OCI-LY7 (cell line): ENCODE measurements at regions not wholly inside any gene's neighbourhood (a gene's known extent, or its start where the extent isn't known, plus 50 kb on each side); places are given as distances from the start of the nearest gene placed in this dataset.

ENCODE experiments used
- BruUV-seq: library from RNA; stranded (reverse); fragments of 400-500 nt; replicated peaks from 2 replicates; lab custom pipeline; 2021; lab: Mats Ljungman, UMichigan
- CTCF ChIA-PET: fragments of 300-600 bp; sonication (Branson Sonifier 250); formaldehyde crosslinking; loops from one replicate; lab custom pipeline; 2022; ENCODE audit warnings: antibody characterized with exemption; ENCODE audit not compliant: unreplicated experiment; lab: Charles Lee
- POLR2A ChIA-PET: fragments of 300-600 bp; sonication (Branson Sonifier 250); formaldehyde crosslinking; loops from one replicate; lab custom pipeline; 2022; ENCODE audit warnings: antibody characterized with exemption; lab: Charles Lee
- DNase-seq: peaks from one replicate; pipeline ENCODE4 v3.0.0-alpha.2; 2015; ENCODE audit warnings: low spot score
- H2AFZ ChIP-seq: fragments of 200-600 bp; sonication (generic), shearing (Covaris generic); 2 replicates; pipeline ENCODE4 v1.6.1; 2014; ENCODE audit warnings: mild to moderate bottlenecking, antibody characterized with exemption, low read length, moderate library complexity
- H3K27ac ChIP-seq: fragments of 200-600 bp; sonication (generic); 2 replicates; pipeline ENCODE4 v1.5.1; 2014; ENCODE audit warnings: mixed run types, low read depth, mild to moderate bottlenecking, moderate library complexity, low read length, inconsistent platforms; ENCODE audit not compliant: poor library complexity, severe bottlenecking
- H3K36me3 ChIP-seq: fragments of 200-600 bp; sonication (generic); 2 replicates; pipeline ENCODE4 v1.6.1; 2014; ENCODE audit warnings: mild to moderate bottlenecking, antibody characterized with exemption, low read length, moderate library complexity, mixed read lengths; ENCODE audit not compliant: insufficient read depth
- H3K4me1 ChIP-seq: fragments of 200-600 bp; sonication (generic); 2 replicates; pipeline ENCODE4 v1.5.1; 2014; ENCODE audit warnings: mild to moderate bottlenecking, low read length; ENCODE audit not compliant: insufficient read depth, poor library complexity, severe bottlenecking
- H3K4me2 ChIP-seq: fragments of 200-600 bp; sonication (generic); 2 replicates; pipeline ENCODE4 v1.6.1; 2014; ENCODE audit warnings: mild to moderate bottlenecking, low read length
- H3K4me3 ChIP-seq: fragments of 200-600 bp; sonication (generic); 2 replicates; pipeline ENCODE4 v1.5.1; 2014; ENCODE audit warnings: mild to moderate bottlenecking, low read depth, low read length; ENCODE audit not compliant: poor library complexity, severe bottlenecking
- H3K79me2 ChIP-seq: fragments of 200-600 bp; sonication (generic); 2 replicates; pipeline ENCODE4 v1.6.1; 2016; ENCODE audit warnings: low read depth, mild to moderate bottlenecking, low read length, moderate library complexity, mixed read lengths; ENCODE audit not compliant: insufficient read depth
- H3K9me2 ChIP-seq: fragments of 200-600 bp; sonication (generic); 2 replicates; pipeline ENCODE4 v1.6.1; 2016; ENCODE audit warnings: mild to moderate bottlenecking, low read length, mixed read lengths; ENCODE audit not compliant: insufficient read depth
- H3K9me3 ChIP-seq: fragments of 200-600 bp; sonication (generic); 2 replicates; pipeline ENCODE4 v1.6.1; 2014; ENCODE audit warnings: mild to moderate bottlenecking, mixed run types, low read length, mixed read lengths
- H4K20me1 ChIP-seq: fragments of 200-600 bp; sonication (generic); 2 replicates; pipeline ENCODE4 v1.6.1; 2014; ENCODE audit warnings: mild to moderate bottlenecking, antibody characterized with exemption, low read length, moderate library complexity, mixed read lengths; ENCODE audit not compliant: insufficient read depth
- EZH2phosphoT487 ChIP-seq: fragments of 200-600 bp; sonication (generic); IDR thresholded peaks from 2 replicates; pipeline ENCODE4 v1.6.1; 2018; ENCODE audit warnings: low read depth, borderline replicate concordance, mild to moderate bottlenecking, mixed run types, antibody characterized with exemption, low read length, moderate library complexity, mixed read lengths
- intact Hi-C: fragments of 100-400 bp; cut with micrococcal nuclease; formaldehyde crosslinking; loops from one replicate; pipeline ENCODE4 v1.10.0; 2022; ENCODE audit not compliant: unreplicated experiment
- TF ChIP-seq, protein P1 (sequence below): fragments of 200-600 bp; sonication (generic); conservative IDR thresholded peaks from 2 replicates; pipeline ENCODE4 v1.5.1; 2014; ENCODE audit warnings: mild to moderate bottlenecking, antibody characterized with exemption, low read length, moderate library complexity, mixed read lengths

DNA sequence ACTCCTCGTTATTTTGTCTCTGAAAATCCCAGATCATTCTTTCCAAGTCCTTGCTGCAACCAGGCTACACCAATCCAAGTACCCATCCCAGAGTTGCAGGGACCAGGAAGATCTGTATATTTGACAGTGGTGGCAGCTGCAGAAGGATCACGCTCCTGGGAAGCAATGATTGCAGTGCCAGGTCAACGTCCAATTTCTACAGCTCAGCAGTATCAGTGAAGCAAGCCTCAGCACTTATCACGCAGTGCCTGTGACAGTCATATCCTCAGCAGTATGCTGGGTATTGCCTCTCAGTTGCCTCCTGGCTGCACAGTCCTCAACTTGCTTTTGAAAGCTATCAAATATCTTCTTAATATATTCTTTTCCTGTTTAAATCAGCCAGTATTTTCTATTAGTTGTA is 66.7 kb downstream of the BARHL2 start:
- Histone ChIP-seq H3K9me3 (no peaks in the 10 kb centered on the region), H3K27ac (no peak overlapping the region), H3K36me3 (no peaks in the 10 kb centered on the region), H3K79me2 (no peaks in the 10 kb centered on the region), H2AFZ (no peak overlapping the region), H3K4me2 (no peak overlapping the region), H3K4me1 (no peaks in the 10 kb centered on the region), H3K4me3 (no peak overlapping the region), H3K9me2 (no peaks in the 10 kb centered on the region), H4K20me1 (no peaks in the 10 kb centered on the region)
- intact Hi-C loops = no loop called here
- ChIA-PET CTCF (no interaction called here), POLR2A (interaction anchor here (1.4 kb wide), 1 partner anchor 24 kb away, joined by 3 read pairs; no protein-coding TSS in a partner anchor)
- no TSS peak for BruUV-seq
- TF ChIP-seq EZH2phosphoT487 = no peak
- TF ChIP-seq, protein P1, sequence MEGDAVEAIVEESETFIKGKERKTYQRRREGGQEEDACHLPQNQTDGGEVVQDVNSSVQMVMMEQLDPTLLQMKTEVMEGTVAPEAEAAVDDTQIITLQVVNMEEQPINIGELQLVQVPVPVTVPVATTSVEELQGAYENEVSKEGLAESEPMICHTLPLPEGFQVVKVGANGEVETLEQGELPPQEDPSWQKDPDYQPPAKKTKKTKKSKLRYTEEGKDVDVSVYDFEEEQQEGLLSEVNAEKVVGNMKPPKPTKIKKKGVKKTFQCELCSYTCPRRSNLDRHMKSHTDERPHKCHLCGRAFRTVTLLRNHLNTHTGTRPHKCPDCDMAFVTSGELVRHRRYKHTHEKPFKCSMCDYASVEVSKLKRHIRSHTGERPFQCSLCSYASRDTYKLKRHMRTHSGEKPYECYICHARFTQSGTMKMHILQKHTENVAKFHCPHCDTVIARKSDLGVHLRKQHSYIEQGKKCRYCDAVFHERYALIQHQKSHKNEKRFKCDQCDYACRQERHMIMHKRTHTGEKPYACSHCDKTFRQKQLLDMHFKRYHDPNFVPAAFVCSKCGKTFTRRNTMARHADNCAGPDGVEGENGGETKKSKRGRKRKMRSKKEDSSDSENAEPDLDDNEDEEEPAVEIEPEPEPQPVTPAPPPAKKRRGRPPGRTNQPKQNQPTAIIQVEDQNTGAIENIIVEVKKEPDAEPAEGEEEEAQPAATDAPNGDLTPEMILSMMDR = no peak
- DNase-seq = no peak

DNA sequence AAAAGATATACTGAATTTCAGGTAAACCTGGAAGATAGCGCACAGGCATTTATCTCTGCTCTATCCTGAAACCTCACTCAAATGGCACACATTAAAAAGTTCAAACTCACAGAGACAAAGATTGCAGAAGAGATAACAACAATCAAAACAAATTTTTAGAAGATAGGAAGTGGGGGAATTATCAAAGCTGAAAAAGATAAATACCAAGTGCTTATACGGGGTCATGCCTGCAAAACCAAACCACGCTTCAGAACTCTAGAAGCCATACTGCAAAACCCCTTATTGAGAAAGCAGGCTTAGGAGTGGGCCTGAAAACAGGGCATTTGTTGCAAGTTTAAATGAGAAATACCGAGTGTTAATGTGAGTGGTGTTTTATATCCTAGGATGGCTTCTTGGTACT is 76.8 kb downstream of the BARHL2 start:
- H3K36me3 ChIP-seq = no peaks in the 10 kb centered on the region
- no peak for DNase-seq
- POLR2A ChIA-PET = no interaction called here
- CTCF ChIA-PET = no interaction called here
- intact Hi-C loops = no loop called here
- TF ChIP-seq EZH2phosphoT487 = no peak
- TF ChIP-seq, protein P1 = no peak
- H2AFZ ChIP-seq = no peak overlapping the region
- no peak overlapping the region for H3K4me3 ChIP-seq
- H3K4me1 ChIP-seq = no peaks in the 10 kb centered on the region
- BruUV-seq = no TSS peak
- H3K27ac ChIP-seq = no peak overlapping the region
- no peaks in the 10 kb centered on the region for H3K9me3 ChIP-seq
- no peaks in the 10 kb centered on the region for H3K9me2 ChIP-seq
- H3K4me2 ChIP-seq = no peak overlapping the region
- no peaks in the 10 kb centered on the region for H3K79me2 ChIP-seq
- no peaks in the 10 kb centered on the region for H4K20me1 ChIP-seq

DNA sequence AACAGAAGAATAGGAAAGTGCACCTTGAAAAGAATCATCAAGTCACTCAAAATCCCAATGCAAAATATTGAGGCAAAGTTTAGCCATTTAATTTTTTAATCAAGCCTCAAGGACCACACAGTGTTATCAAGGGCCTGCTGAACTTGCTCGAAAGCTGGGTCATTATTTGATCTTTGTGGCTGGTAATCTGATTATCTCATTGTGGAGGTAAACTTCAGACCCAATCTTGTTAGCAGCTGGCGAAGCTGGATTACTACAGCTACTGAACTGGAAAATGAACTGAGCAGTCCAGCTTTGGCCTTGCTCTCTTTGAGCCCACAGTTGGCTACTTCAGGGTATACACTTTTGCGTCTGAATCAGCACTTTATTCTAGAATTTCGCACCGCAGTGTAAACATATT is 94.4 kb downstream of the BARHL2 start:
- POLR2A ChIA-PET = no interaction called here
- BruUV-seq = no TSS peak
- H3K4me3 ChIP-seq = no peak overlapping the region
- H3K9me2 ChIP-seq = no peaks in the 10 kb centered on the region
- no peak for DNase-seq
- H2AFZ ChIP-seq = no peak overlapping the region
- H4K20me1 ChIP-seq = no peaks in the 10 kb centered on the region
- intact Hi-C loops = no loop called here
- H3K27ac ChIP-seq = no peak overlapping the region
- no peaks in the 10 kb centered on the region for H3K4me1 ChIP-seq
- H3K79me2 ChIP-seq = no peaks in the 10 kb centered on the region
- TF ChIP-seq, protein P1 = no peak
- TF ChIP-seq EZH2phosphoT487 = no peak
- H3K4me2 ChIP-seq = no peak overlapping the region
- CTCF ChIA-PET = no interaction called here
- H3K9me3 ChIP-seq = no peaks in the 10 kb centered on the region
- H3K36me3 ChIP-seq = no peaks in the 10 kb centered on the region
